A673 (cell line): ENCODE measurements at regions not wholly inside any gene's neighbourhood (a gene's known extent, or its start where the extent isn't known, plus 50 kb on each side); places are given as distances from the start of the nearest gene placed in this dataset.

Experiments
- BruUV-seq: library from RNA; stranded (reverse); fragments of 400-500 nt; replicated peaks from 2 replicates; lab custom pipeline; 2021; lab: Mats Ljungman, UMichigan
- CTCF ChIA-PET: fragments of 300-600 bp; sonication (Branson Sonifier 250); formaldehyde crosslinking; loops from one replicate; lab custom pipeline; 2022; ENCODE audit warnings: antibody characterized with exemption; lab: Charles Lee
- POLR2A ChIA-PET: fragments of 300-600 bp; sonication (Branson Sonifier 250); formaldehyde crosslinking; loops from one replicate; lab custom pipeline; 2022; ENCODE audit warnings: antibody characterized with exemption; ENCODE audit not compliant: low non-redundant PET; lab: Charles Lee
- DNase-seq: peaks from one replicate; pipeline ENCODE4 v3.0.0-alpha.2; 2015; ENCODE audit warnings: low spot score
- H3K27ac ChIP-seq: fragments of 200-600 bp; sonication (generic); 2 replicates; pipeline ENCODE4 v1.5.1; 2016; ENCODE audit warnings: mixed run types, low read depth, mild to moderate bottlenecking, mixed read lengths, antibody characterized with exemption, low read length; ENCODE audit not compliant: poor library complexity, severe bottlenecking
- H3K27me3 ChIP-seq: fragments of 200-600 bp; sonication (generic); replicated peaks from 2 replicates; pipeline ENCODE4 v1.6.1; 2017; ENCODE audit warnings: mixed run types, low read depth, mild to moderate bottlenecking, mixed read lengths, antibody characterized with exemption, low read length; ENCODE audit not compliant: insufficient read depth, poor library complexity
- H3K36me3 ChIP-seq: fragments of 200-600 bp; sonication (generic); 2 replicates; pipeline ENCODE4 v1.6.1; 2016; ENCODE audit warnings: mixed run types, mild to moderate bottlenecking, mixed read lengths, antibody characterized with exemption, low read length; ENCODE audit not compliant: insufficient read depth, poor library complexity, severe bottlenecking
- H3K4me1 ChIP-seq: fragments of 200-600 bp; sonication (generic); 2 replicates; pipeline ENCODE4 v1.6.1; 2017; ENCODE audit warnings: mixed run types, mild to moderate bottlenecking, mixed read lengths, antibody characterized with exemption, low read length; ENCODE audit not compliant: insufficient read depth, poor library complexity, severe bottlenecking
- H3K4me3 ChIP-seq: fragments of 200-600 bp; sonication (generic); 2 replicates; pipeline ENCODE4 v1.5.1; 2016; ENCODE audit warnings: low read depth, mixed run types, mild to moderate bottlenecking, mixed read lengths, low read length; ENCODE audit not compliant: poor library complexity, severe bottlenecking
- H3K9me3 ChIP-seq: fragments of 200-600 bp; sonication (generic); 2 replicates; pipeline ENCODE4 v1.6.1; 2016; ENCODE audit warnings: mixed run types, low read depth, mild to moderate bottlenecking, mixed read lengths, antibody characterized with exemption, low read length; ENCODE audit not compliant: poor library complexity, severe bottlenecking
- CTCF ChIP-seq: fragments of 300-800, 200-600 bp; sonication (generic); conservative IDR thresholded peaks from 2 replicates; pipeline ENCODE4 v1.5.1; 2017; ENCODE audit warnings: low read depth, mild to moderate bottlenecking, antibody characterized with exemption, low read length, moderate library complexity, mixed read lengths
- EZH2 ChIP-seq: fragments of 200-600 bp; sonication (generic); IDR thresholded peaks from 2 replicates; pipeline ENCODE4 v1.6.1; 2017; ENCODE audit warnings: borderline replicate concordance, low read depth, mild to moderate bottlenecking, mixed read lengths, antibody characterized with exemption, low read length; ENCODE audit not compliant: poor library complexity, severe bottlenecking
- intact Hi-C: fragments of 100-400 bp; cut with micrococcal nuclease; formaldehyde crosslinking; loops from one replicate; pipeline ENCODE4 v1.10.0; 2022; ENCODE audit not compliant: unreplicated experiment

- Histone ChIP-seq H3K36me3 (no peaks in the 10 kb centered on the region), H3K9me3 (no peaks in the 10 kb centered on the region), H3K27me3 (no peaks in the 10 kb centered on the region), H3K4me1 (no peaks in the 10 kb centered on the region), H3K27ac (no peak overlapping the region), H3K4me3 (no peak overlapping the region)
- no peak for TF ChIP-seq CTCF
- no peak for TF ChIP-seq EZH2
- ChIA-PET CTCF (no interaction called here), POLR2A (no interaction called here)
- DNase-seq = no peak
- BruUV-seq = no TSS peak
- intact Hi-C loops = no loop called here
Observed at GRCh38 chr14:39977198-39977597, 545.0 kb upstream of the FBXO33 start.

- intact Hi-C loops = no loop called here
- no peak overlapping the region for H3K4me3 ChIP-seq
- H3K27me3 ChIP-seq = no peaks in the 10 kb centered on the region
- no peak for DNase-seq
- no peak for TF ChIP-seq EZH2
- TF ChIP-seq CTCF = no peak
- no peaks in the 10 kb centered on the region for H3K9me3 ChIP-seq
- ChIA-PET CTCF (no interaction called here), POLR2A (no interaction called here)
- BruUV-seq = no TSS peak
- no peaks in the 10 kb centered on the region for H3K4me1 ChIP-seq
- H3K36me3 ChIP-seq = no peaks in the 10 kb centered on the region
- no peak overlapping the region for H3K27ac ChIP-seq
Observed at GRCh38 chr14:39974036-39974435, 541.8 kb upstream of the FBXO33 start.

DNA sequence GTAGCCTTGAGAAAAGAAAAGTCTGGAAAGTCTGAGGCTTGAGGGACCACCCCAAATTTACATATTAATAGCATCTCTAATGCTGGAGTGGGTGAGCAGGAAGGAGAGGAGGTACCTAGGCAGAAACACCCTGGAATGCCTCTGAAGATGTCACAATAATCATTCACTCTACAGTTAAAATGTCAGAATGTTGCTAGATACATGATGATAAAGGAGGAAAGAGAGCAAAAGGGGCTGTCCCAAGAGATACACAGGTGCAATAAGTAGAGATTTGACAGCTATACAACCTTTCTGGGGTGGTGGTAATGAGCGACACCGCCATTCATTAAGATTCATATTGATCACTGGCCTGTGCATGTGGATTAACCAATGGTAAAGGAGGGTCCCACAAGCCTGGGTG is 540.5 kb upstream of the FBXO33 start:
- Histone ChIP-seq H3K4me3 (no peak overlapping the region), H3K4me1 (no peaks in the 10 kb centered on the region), H3K27me3 (no peaks in the 10 kb centered on the region), H3K27ac (no peak overlapping the region), H3K36me3 (no peaks in the 10 kb centered on the region), H3K9me3 (no peaks in the 10 kb centered on the region)
- intact Hi-C loops = no loop called here
- DNase-seq = no peak
- ChIA-PET CTCF (no interaction called here), POLR2A (no interaction called here)
- BruUV-seq = no TSS peak
- TF ChIP-seq CTCF = no peak
- no peak for TF ChIP-seq EZH2
